Fibroblast of skin of right biceps (primary cell): ENCODE measurements at regions not wholly inside any gene's neighbourhood (a gene's known extent, or its start where the extent isn't known, plus 50 kb on each side); places are given as distances from the start of the nearest gene placed in this dataset.
A peak's percentile ranks its signal among the peaks of the same experiment; 100 is the strongest.

Experiments
- DNase-seq: peaks from one replicate; pipeline ENCODE4 v3.0.0-alpha.2; 2013

DNA sequence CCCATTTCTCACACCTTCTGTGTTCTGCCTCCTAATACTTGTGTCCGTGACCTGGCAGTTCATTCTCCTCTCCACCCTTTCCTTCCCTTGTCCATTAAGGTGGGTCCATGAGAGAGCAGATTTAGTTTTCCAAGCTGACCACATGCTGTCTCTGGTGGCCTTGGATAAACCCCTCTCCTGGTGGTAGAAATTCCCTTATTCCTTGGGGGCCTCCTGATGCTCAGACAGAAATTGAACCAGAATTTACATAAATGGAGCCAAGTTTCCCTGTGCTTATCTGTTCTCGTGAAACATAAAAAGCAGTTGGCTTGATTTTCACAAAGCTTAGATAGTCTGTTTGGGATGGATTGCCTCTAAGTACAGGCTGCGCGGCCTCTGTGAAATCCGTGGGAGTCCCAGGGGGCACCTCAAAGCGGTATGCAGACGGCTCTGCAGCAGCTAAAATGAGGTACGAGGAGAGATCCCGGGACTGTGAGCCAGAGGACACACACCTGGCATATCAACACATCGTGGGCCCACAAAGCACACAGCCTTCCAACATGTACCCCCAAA, 101.0 kb upstream of the NMNAT3 start:
- DNase-seq: peak; percentile 18

DNA sequence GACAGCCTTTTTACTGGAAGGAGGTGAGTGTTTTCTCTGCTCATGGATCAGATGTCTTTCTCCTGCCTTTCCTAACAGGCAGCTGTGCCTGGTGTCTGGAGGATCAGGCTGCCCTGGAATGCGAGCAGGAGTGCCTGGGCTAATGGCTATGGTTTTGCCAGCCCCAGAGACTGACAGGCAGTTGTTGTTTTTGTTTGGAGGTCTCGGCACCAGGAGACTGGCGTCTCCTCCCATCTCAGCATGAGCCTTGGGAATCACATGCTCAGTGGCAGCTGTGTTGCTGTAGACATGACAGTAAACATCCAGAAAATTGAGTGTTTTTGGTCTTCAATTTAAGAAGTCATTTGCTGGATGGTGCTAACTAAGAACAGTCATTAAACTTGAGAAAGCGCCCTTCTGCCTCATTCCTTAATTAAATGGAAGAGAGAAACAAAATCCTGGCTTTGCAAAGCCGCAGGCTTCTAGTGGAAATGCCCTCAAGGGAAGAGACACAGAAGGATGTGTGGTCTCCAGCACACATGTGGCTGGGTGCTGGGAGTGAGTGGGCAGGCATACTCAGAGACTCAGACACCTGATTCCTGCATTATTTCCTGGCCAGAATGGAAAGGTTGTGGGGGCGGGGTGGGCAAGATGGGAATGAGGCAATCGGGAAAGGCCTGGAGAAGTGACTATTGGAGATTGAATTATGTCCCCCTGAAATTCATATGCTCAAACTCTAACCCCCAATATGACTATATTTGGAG, 97.0 kb upstream of the NMNAT3 start:
- peak; percentile 10 for DNase-seq

DNA sequence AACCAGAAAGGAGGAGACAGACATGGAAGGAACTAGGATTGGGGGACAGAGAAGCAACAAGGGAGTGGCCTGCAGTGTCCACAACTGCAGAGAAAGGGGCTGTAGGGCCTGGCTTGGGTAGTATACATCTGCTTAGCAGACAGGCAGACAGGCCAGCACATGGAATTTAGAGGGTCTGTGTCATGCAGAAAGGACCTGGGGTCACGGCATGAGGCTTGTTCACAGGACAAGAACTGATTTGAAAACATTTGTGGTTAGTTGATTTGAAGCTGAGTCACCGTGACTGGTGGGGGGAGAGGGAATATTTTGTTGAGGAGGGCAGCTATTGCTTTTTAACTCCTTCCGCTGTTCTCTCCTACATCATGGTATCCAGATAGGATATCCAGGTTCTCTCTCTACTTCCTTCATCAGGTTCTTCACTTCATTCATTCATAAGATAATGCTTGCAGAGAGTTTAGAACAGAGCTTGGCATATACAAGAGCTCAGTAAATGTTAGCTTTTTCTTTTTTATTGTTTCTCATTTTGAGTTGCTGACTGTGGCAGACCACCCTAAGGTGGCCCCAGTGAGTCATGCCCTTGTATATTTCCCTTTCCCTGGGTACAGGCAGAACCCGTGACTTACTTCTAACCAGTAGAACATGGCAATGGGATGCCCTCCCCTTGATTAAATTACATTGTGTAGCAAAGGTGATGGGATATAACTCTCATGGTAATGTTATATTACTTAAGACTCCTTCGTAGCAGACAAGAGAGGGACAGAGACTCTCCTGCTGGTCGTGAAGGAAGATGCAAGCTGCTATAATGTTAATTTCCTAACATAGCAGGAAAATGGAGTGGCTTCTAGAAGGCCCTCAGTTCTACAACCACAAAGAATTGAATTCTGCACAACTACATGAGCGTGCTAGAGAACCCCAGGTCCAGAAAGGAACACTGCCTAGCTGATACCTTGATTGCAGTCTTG, 95.0 kb upstream of the NMNAT3 start:
- DNase-seq: peak; percentile 84

DNA sequence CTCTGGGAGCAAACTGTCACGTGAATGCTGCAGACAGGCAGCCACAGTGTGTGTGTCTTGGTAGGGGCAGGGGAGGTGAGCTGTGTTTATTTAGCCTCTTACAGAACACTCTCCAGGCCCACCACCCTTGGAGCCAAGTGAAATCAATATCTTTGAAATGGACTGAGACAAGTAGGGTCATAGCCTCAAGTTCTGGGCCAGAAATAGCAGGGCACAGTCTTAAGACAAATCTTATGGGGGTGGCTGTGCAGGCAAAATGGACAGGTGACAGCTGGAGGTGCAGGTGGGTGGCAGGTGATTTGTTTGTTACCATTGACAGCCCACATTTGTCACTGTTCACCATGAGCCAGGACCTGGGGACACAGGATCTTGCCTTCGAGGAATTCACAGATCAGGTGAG, 93.6 kb upstream of the NMNAT3 start:
- DNase-seq: no peak

DNA sequence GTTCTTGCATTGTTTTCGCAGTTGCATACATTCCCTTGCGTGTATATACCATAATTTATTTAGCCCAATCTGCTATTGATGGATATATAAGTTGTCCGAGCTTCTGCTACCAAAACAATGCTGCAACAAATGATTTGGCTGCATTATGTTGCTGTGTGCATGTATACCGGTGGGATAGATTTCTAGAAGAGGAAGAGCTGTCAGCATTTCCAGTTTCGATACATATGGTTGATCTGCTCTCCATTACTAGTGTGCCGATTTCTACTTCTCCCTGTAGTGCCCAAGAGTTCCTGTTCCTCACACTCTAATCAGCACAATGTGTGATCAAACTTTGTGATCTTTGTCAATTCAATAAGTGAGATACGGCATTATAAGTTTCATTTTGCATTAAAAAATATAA, 92.8 kb upstream of the NMNAT3 start:
- DNase-seq: no peak

DNA sequence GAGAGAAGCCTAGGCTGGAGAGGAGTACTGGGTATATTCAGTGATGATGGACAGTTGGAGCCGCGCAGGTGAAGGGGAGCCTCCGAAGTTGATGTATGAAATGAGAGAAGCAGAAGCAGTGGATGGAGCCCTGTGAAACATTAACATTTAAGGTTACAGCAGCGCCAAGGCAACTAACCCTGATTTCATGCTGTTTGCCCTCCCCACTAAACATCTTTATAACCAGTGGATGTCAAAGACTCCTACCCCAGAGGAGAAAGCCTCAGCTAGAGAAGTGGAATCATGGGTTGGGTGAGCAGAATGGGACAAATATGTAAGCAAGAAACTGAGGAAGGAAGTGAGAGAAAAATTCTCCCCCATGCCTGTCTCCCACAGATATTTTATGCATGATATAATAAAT, 92.0 kb upstream of the NMNAT3 start:
- no peak for DNase-seq

DNA sequence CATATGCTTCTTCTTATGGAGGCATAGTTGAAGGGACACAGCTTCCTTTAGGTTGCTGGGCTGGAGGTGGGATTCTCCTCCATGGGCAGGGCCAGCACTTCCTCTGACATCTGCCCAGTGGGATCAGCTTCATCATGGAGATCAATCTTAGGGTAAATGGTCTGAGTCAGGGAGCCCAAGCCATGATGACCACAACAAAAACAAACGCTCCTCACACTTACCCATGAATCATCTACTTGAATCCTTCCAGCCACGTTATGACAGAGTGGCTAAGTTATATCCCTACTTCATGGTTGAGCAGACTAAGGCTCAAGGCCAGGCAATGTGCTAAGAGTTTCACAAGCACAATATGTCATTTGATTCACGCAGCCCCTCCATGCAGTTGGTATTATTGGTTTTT, 87.2 kb upstream of the NMNAT3 start:
- peak; percentile 74 for DNase-seq

DNA sequence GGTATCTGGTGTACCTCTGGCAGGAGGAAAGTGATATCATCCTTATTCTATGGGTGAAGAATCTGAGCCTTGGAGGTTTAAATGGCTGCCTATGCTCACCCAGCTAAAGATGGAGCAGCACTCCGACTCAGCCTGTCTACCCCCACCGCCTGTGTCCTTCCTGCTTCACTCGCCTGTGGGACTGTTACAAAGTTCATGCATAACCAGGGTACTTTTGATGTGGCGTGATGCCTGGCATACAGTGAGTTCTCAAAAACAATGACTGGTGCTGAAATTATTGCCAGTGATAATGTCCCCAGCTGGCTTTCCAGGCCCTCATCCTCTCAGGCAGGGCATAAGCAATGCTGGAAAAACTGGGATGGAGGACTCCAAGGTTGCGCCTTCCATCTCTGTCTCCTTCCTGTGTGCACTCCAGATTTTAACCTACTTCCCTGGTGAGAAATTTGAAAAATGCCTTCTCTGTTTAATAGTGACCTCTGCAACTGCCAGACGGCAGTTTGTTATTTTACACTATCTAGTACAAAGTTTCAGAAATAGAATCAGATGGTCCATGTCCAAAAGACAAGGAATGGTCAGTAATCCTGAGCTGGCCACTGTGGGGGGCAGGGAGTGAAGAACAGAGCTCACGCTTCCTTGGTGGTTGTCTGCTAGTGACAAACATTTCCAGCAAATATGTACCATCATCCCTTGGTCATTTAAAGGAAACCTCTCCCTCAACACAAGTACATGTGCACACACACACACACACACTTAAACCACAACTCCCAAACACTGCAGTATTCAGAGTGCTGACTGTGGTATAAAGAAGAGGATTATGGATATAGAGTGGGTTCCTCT, 86.5 kb upstream of the NMNAT3 start:
- DNase-seq: peak; percentile 4

DNA sequence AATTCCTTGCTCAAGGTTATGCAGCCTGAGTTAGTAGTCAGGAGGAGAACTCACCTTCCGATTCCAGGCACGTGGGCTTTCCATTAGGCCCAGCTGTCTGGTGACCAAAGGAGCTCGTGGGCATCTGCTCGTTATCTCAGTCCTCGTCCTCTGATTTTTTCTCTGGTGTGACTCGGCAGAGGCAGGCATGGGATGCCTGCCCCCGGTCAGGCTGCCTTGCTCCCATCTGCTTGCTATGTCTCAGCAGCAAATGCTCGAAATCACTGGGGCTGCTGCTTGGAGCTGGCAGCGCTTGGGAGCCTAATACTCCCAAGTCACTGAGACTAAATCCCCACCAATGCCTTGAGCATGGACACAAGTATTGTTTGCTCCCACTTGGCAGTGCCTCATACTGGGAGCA, 84.5 kb upstream of the NMNAT3 start:
- no peak for DNase-seq

DNA sequence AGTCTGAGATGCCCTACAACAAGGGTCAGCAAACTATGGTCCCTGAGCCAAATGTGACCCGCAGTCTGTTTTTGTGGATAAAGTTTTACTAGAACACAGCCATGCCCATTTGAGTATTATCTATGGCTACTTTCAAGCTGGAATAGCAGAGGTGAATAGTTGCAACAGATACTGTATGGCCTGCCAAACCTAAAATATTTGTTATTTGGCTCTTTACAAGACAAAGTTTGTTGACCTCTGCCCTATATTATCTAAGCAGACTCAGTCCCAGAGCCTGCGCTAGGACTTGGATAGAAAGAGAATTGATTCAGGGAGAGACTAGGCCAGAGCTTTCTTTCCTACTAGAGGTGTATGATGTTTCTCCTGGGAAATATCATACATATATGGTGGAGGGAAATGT, 81.7 kb upstream of the NMNAT3 start:
- DNase-seq: no peak

DNA sequence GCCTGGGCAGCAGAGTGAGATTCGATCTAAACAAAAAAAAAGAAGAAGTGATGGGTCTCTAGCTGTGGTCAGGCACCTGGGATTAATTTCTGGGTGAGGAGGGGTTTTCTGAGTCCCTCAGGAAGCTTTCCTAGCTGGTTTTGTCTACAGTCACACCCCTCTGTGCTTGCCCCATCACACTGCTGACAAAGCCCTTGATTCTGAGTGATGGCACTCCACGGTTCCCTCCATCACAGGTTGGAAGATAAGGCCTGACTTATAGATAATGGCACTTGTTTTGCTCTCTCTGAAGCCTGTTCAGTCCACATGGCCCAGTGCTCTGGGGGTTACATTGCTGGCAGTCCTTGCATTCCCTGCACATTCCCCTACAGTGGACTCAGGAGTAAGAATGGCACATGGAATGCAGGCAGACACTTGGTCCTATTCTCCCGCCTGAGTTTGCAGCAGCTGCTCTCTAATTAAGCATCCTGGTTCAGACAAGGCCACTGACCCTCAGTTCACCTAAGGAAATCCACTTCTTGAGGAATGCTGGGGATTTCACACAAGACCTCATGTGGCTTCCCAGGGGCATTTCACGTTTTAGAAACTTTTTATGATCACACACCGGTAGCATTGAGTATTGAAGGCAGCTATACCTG, 81.0 kb upstream of the NMNAT3 start:
- peak; percentile 40 for DNase-seq

DNA sequence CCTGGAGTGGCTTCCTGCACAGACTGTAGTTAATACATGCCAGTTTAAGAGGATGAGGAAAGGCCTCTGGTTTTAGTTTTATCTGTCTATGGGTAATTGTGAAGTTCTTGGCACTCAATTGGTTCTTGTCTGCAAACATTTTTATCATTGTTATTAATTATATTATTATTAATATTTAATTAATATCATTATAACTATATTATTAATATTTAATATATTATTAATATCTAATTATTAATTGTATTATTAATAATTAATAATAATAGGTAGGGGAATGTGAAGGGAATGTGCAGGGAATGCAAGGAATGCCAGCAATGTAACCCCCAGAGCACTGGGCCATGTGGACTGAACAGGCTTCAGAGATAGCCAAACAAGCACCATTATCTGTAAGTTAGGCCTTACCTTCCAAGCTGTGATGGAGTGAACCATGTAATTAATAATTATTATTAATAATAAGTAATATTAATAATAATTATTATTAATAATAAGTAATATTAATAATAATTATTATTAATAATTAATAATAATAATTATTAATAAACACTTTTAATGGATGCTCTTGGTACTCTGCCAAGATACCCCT, 79.8 kb upstream of the NMNAT3 start:
- DNase-seq: no peak

DNA sequence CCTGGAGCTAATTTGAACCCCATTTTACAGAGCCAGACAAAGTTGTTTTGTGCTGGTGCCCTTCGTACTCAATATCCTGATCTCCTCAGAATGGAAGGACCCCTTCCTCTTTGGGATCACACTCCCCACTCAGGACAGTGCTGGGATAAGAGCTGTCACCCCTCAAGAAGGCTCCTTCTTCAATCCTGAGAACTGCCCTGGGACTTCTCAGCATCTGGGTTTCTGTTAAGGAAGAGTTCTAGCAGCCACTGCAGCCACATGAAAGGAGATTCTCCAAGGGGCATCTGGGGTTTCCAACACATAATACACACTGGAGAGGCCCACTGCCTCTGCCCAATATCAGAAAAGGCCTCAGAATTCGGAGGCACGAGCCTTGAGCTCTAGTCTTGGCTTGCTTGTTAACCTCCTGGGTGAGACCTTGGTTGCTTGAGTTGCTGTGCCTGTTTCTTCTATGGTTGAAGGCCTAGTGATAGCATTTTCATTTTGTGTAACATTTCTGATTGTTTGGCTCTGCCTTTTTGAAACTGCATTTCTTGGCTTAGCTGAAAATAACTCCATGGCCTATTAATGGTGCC, 78.8 kb upstream of the NMNAT3 start:
- DNase-seq: no peak

DNA sequence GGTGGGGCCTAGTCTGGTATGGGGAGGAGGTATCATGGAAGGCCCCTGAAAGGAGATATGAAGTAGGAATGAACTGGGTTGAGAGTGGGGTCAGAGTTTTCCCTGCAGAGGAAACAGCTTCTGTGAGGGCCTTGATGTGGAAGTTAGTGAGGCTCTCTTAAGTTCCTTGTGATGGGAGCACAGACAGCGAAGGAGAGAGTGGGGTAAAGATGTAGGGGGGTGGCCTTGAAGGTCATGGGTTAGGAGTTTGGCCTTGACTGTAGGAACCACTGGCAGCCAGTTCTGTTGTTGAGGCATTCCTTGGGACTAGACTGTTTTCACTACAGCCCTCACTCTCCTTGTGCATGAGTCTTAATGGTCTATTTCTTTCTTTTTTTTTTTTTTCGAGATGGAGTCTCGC, 77.8 kb upstream of the NMNAT3 start:
- no peak for DNase-seq

DNA sequence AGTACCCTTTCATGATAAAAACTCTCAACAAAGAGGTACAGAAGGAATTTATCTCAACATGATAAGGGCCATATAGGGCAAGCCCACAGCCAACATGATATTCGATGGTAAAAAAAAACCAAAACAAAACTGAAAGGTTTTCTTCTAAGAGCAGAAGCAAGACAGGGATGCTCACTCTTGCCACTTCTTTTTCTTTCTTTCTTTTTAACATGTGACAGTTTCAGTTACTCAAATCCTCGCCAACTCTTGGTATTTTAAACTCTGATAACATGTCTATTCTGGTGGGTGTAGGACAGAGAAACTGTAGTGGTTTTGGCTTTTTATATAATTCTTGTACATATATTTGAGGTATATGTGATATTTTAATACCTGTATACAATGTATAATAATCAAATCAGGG, 74.0 kb upstream of the NMNAT3 start:
- no peak for DNase-seq

DNA sequence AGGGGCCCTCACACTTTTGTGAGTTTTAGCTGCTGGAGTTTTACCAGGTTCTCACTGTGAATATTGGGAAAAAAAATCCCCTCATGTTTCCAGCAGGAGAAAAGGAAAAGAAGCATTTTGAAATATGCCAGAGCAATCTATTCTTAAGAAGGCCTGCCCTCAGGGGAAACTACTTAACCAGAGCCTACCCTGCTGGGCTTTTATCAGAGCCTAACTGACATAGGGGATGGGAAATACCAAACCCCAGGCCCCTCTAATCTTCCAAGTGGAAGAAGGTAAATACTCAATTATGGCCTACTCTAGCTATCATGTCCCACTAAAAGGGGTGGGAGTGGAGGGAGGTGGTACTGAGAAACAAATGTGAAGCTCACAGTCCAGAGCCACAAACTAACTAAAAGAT, 68.7 kb upstream of the NMNAT3 start:
- no peak for DNase-seq

DNA sequence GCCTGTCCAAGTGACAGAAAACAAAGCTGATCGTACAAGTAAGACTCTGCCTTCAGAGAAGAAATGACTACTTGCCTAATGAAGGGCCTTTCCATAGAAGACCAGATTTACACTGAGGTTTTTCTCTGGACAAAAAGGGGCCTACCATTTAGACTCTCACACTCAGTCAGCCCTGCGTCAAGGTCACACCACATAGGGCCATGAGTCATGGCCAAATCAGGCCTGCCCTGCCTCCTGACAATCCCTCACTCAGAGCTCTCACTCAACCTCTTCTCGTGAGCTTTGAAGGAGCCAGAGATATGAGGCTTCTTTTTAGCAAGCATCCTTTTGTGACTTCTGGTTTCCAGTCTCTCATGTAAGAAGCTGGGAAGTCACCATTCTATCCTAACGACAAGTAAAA, 68.1 kb upstream of the NMNAT3 start:
- DNase-seq: peak; percentile 34

DNA sequence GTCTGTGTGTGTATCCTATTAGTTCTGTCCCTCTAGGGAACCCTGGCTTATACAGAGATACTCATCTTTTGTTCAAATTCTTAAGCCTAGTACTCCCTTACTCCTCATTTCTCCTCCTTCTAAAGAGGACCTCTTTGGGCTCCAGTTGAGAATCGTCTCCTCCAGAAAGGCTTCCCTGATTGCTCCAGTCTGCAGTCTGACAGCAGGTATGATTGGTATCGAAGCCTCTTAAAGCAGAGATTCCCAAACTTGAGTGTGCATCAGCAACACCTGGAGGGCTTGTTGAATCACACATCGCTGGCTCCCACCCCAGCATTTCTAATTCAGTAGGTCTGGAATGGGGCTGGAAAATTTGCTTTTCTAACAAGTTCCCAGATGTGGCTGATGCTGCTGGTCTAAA, 60.9 kb upstream of the NMNAT3 start:
- DNase-seq: no peak

DNA sequence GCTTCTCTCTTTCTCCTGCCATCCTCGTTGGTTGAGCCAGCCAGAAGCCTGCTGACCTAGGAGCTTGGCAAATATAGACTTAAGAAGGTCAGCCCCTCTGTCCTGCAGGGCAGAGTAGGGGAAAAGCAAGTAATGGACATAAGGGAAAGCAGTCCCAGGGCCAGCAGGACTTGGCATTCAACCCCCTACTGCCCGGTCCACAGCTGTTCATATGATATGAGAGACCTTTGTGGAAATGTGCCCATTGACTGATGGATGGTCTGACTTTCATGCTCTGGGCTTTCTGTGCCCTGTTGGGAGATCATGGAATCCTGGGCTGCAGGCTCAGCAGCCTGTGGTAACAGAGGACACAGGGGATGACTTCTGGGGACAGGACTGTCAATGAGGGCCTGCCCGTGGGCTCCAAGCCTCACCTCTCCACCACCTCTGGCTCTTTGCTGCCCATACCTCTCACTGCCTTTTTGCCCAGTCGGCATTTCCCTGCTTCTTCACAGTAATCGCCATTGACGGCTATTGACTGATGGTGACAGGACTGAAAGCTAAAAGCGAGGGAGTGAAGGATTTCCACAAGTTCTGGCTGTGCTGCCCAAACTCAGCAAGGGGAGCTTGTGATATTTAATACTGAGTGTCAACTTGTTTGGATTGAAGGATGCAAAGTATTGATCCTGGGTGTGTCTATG, 60.0 kb upstream of the NMNAT3 start:
- no peak for DNase-seq

DNA sequence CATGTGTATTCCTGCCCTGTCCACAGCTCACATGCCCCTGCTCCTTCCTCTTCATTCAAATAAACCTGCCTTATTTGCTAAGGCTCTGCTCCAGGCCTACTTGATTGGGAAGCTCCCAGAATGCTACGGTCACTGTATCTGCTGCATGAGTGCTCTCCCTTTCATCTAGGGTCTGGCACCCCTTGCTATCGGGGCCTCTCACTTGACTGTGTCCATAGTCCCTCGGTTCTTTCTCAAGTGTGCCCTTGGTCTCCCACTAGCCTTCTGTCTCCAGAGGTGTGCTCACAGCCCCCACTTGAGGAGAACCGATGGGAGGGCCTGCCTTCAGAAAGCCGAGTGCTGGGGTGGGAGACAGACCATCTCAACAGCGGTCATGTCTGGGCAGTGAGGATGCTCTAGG, 57.4 kb upstream of the NMNAT3 start:
- no peak for DNase-seq

DNA sequence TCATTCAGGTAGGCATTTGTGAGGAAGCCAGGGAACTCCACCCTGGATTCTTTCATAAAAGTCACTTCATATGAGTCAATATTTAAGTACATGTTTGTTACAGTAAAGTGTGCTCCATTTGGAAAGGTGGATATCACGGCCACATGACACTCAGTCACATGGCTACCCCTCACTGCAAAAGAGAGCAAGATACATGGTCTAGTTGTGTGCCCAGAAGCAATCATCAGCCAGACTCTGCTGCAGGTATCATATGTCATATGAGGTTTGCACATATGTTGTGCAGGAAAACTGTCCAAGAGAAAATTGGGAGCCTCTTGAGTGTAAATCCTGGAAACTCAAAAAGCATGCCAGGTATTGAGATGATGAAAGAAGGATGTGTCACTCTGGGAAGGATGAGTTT, 55.0 kb upstream of the NMNAT3 start:
- DNase-seq: no peak
